ENCODE measurements at regions not wholly inside any gene's neighbourhood (a gene's known extent, or its start where the extent isn't known, plus 50 kb on each side); places are given as distances from the start of the nearest gene placed in this dataset.

DNA sequence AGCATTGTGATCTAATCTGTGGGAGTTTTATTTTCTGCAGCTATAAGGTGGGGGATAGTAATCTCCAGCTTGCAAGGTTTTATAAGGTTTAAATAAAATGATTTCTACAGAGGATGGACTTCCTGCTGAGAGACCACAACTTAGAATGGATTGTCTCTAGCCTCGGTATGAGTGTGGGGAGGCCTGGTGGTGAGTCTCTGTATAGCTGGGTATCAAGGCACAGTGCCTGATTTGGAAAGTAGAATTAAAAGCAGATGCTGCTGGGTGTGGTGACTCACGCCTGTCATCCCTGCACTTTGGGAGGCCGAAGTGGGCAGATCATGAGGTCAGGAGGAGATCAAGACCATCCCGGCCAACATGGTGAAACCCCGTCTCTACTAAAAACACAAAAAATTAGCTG is 162.0 kb upstream of the GATB start:
- Histone ChIP-seq H3K27me3 (ENCODE audit: insufficient read depth, low read length) (no peaks in the 10 kb centered on the region), H3K79me2 (ENCODE audit: control insufficient read depth, insufficient read depth, low read length, unreplicated experiment) (no peaks in the 10 kb centered on the region), H2AFZ (ENCODE audit: low read length, unreplicated experiment) (no peak overlapping the region), H3K4me1 (ENCODE audit: control insufficient read depth, insufficient read depth, low read length, unreplicated experiment) (peaks cover 6% of the 10 kb centered on the region), H3K27ac (ENCODE audit: low read depth, low read length) (no peak overlapping the region), H3K4me3 (ENCODE audit: low read depth, low read length) (no peak overlapping the region), H3K36me3 (ENCODE audit: insufficient read depth, low read length) (no peaks in the 10 kb centered on the region)

DNA sequence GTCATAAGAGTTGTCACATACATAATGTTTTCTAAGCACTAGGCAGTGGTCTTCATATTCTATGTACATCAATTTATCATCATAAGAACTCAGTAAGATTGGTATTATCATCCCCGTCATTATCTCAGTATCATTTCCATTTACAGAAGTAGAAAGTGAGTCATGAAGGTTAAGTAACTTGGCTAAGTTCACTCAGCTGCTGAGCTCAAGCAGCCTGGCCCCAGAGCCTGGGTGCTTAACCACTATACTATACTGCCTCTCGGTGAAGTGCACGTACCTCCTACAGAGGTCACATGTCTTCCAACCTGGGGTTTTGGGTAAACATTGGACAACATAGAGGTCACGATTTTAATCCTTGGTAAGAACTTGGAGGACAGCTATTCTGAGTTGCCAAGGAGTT is 161.5 kb upstream of the GATB start:
- no peak overlapping the region for H2AFZ ChIP-seq (ENCODE audit: low read length, unreplicated experiment)

DNA sequence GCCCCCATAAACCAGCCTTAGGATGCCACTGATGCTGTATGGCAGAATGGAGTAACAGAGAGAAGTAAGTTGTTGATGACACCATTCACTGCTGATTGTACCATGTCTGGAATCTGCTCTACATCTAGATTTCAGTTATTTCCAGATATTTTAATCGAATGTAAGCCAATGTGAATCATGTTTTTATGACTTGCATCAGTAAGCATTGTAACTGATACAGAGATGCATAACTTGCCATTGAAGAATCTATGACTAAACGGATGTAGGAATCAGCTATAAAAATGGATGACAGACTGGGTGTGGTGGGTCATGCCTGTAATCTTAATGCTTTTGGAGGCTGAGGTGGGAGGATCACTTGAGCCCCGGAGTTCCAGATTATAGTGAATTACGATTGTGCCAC is 161.0 kb upstream of the GATB start:
- Histone ChIP-seq H3K4me3 (ENCODE audit: low read depth, low read length) (no peak overlapping the region), H3K27me3 (ENCODE audit: insufficient read depth, low read length) (no peaks in the 10 kb centered on the region), H3K79me2 (ENCODE audit: control insufficient read depth, insufficient read depth, low read length, unreplicated experiment) (no peaks in the 10 kb centered on the region), H2AFZ (ENCODE audit: low read length, unreplicated experiment) (peak overlapping the region; percentile 30), H3K4me1 (ENCODE audit: control insufficient read depth, insufficient read depth, low read length, unreplicated experiment) (peaks cover 6% of the 10 kb centered on the region), H3K36me3 (ENCODE audit: insufficient read depth, low read length) (no peaks in the 10 kb centered on the region), H3K27ac (ENCODE audit: low read depth, low read length) (peak overlapping the region; percentile 57)

More for the DNA sequence above, 161.5 kb upstream of the GATB start:
- no peak overlapping the region for H3K4me3 ChIP-seq (ENCODE audit: low read depth, low read length)
- H3K36me3 ChIP-seq (ENCODE audit: insufficient read depth, low read length): no peaks in the 10 kb centered on the region
- H3K4me1 ChIP-seq (ENCODE audit: control insufficient read depth, insufficient read depth, low read length, unreplicated experiment): peaks cover 6% of the 10 kb centered on the region
- H3K27ac ChIP-seq (ENCODE audit: low read depth, low read length): peak overlapping the region; percentile 43; the same call in 1 of the 2 replicates
- no peaks in the 10 kb centered on the region for H3K27me3 ChIP-seq (ENCODE audit: insufficient read depth, low read length)
- H3K79me2 ChIP-seq (ENCODE audit: control insufficient read depth, insufficient read depth, low read length, unreplicated experiment): no peaks in the 10 kb centered on the region

DNA sequence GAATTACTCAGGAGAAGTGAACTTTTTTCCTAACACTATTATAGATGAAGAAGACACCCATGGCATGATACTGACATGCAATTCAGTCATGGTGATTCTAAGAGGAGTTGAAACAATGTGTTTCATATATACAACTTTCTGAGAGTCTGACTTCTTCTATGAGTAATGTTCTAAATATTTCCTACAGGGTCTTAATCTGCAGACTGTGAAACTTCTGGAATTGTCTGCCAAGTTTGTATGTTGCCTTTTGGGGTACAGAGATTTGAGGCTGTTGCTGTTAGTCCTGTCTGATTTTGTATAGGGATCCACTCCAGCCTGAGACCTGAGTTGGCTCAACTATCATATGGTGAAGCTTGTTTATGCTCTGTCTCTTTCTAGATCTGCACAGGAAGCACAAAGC is 160.6 kb upstream of the GATB start:
- peak overlapping the region; percentile 30 for H2AFZ ChIP-seq (ENCODE audit: low read length, unreplicated experiment)
- H3K79me2 ChIP-seq (ENCODE audit: control insufficient read depth, insufficient read depth, low read length, unreplicated experiment): no peaks in the 10 kb centered on the region
- no peaks in the 10 kb centered on the region for H3K27me3 ChIP-seq (ENCODE audit: insufficient read depth, low read length)
- H3K27ac ChIP-seq (ENCODE audit: low read depth, low read length): peak overlapping the region; percentile 57
- H3K4me1 ChIP-seq (ENCODE audit: control insufficient read depth, insufficient read depth, low read length, unreplicated experiment): peaks cover 6% of the 10 kb centered on the region
- no peak overlapping the region for H3K4me3 ChIP-seq (ENCODE audit: low read depth, low read length)
- H3K36me3 ChIP-seq (ENCODE audit: insufficient read depth, low read length): no peaks in the 10 kb centered on the region

DNA sequence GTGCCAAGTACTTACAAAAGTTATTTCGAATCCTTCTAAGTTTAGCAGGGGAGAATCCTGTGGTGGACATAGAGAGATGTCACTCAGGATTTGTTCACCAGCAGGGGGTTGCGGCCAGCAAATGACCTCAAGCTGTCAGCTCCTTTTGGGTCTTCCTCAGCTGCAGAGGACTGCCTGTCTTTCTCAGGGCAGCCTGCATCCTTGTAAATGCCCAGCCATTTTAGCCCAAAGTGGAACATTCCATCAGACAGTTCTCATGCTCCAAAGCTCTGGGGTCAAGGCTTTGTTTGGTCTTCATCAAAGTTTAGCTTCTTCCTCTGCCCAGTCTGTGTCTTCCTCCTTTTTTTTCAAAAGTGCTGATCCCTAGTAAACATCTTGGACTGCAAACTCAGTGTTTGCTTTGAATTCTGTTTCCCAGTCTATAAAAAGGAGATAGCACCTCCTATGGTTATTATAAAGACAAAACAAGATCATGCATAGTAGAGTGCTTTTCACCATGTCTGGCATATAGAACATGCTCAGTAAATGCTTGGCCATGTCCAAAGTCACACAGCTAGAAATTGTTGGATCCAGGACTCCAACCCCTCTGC is 156.4 kb upstream of the GATB start:
- Histone ChIP-seq H3K4me3 (ENCODE audit: low read depth, low read length) (no peak overlapping the region), H3K27ac (ENCODE audit: low read depth, low read length) (no peak overlapping the region), H3K27me3 (ENCODE audit: insufficient read depth, low read length) (0 out of 2 replicates have a peak, but pooled peaks cover 2% of the 10 kb centered on the region), H3K4me1 (ENCODE audit: control insufficient read depth, insufficient read depth, low read length, unreplicated experiment) (peaks cover 6% of the 10 kb centered on the region), H3K36me3 (ENCODE audit: insufficient read depth, low read length) (no peaks in the 10 kb centered on the region), H2AFZ (ENCODE audit: low read length, unreplicated experiment) (no peak overlapping the region), H3K79me2 (ENCODE audit: control insufficient read depth, insufficient read depth, low read length, unreplicated experiment) (no peaks in the 10 kb centered on the region)

DNA sequence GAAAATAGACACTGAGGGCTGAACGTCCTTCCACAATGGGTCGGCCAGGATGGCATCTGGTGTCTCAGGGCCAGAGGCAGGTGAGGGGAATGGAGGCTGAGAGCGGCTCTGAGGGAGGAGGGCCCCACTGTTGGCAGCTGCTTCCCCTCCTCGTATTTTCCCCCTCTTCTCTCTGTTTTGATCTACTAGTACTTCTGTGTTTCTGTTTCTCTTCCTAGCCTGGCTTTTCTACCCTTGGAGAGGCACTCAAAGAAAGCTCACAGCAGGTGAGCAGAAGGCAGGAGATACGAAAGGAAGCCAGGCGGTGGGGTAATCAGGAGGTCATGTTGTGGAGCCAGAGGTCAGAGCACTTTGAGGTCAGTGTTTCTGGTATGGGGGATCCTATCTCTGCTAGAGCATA is 151.8 kb upstream of the GATB start:
- Histone ChIP-seq H3K36me3 (ENCODE audit: insufficient read depth, low read length) (no peaks in the 10 kb centered on the region), H3K4me3 (ENCODE audit: low read depth, low read length) (no peak overlapping the region), H3K79me2 (ENCODE audit: control insufficient read depth, insufficient read depth, low read length, unreplicated experiment) (no peaks in the 10 kb centered on the region), H3K27me3 (ENCODE audit: insufficient read depth, low read length) (peaks cover 30% of the 10 kb centered on the region), H2AFZ (ENCODE audit: low read length, unreplicated experiment) (no peak overlapping the region), H3K4me1 (ENCODE audit: control insufficient read depth, insufficient read depth, low read length, unreplicated experiment) (no peaks in the 10 kb centered on the region), H3K27ac (ENCODE audit: low read depth, low read length) (no peak overlapping the region)

DNA sequence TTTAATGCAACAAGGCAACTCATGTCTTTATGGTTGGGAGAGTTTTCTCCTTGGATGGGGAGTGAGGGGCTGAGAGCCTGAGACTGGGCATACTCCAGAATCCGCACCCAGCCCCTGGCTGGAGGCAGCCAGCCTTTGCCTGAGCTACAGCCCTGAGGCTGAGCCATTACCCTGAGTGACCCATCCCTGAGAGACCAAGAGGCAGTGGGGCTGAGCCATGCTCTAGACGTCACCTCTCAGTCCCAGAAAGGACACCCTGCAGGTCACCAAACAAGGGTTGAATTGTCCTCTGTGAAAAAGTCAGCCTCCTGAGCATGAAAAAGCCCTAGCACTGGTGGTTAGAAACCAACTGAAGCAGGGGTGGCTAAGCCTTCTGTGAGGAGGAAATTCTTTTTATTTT is 151.2 kb upstream of the GATB start:
- Histone ChIP-seq H3K4me1 (ENCODE audit: control insufficient read depth, insufficient read depth, low read length, unreplicated experiment) (no peaks in the 10 kb centered on the region), H2AFZ (ENCODE audit: low read length, unreplicated experiment) (no peak overlapping the region), H3K4me3 (ENCODE audit: low read depth, low read length) (no peak overlapping the region), H3K36me3 (ENCODE audit: insufficient read depth, low read length) (no peaks in the 10 kb centered on the region), H3K27ac (ENCODE audit: low read depth, low read length) (no peak overlapping the region), H3K79me2 (ENCODE audit: control insufficient read depth, insufficient read depth, low read length, unreplicated experiment) (no peaks in the 10 kb centered on the region), H3K27me3 (ENCODE audit: insufficient read depth, low read length) (peaks cover 33% of the 10 kb centered on the region)

DNA sequence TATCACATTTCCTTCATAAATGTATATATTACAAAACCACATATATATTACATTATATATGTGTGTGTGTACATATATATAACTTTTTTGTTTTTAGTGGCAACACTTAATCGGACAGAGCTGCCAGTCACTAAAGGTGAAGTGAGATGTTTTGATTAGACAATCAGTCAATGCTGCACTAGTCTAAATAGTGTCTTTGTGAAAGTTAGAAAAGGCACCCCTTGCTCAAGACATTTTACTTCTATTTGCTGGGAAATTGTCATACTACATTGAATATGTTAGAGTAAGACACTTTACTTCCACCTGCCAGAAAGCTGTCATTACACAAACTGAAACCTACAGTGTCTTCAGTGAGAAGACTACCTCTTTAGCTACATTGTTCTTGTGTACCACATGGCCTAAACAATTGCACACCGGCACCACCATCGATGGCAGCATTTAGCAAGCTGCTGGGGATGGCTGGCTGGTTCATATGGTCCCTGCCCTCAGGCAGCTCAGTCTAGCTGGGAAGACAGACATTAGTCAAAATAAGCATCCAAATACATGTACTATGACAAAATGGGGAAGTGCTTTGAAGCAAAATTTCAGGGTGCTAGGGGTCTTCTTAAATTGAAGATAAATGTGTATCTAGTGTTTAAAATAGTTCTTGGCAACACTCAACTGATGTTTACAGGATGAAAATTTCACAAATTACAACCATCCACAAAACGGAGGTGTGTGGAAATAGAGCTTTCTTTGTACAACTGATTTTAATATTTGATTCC is 148.1 kb upstream of the GATB start:
- no peaks in the 10 kb centered on the region for H3K4me1 ChIP-seq (ENCODE audit: control insufficient read depth, insufficient read depth, low read length, unreplicated experiment)
- H3K27me3 ChIP-seq (ENCODE audit: insufficient read depth, low read length): peaks cover 40% of the 10 kb centered on the region
- H3K36me3 ChIP-seq (ENCODE audit: insufficient read depth, low read length): no peaks in the 10 kb centered on the region
- no peaks in the 10 kb centered on the region for H3K79me2 ChIP-seq (ENCODE audit: control insufficient read depth, insufficient read depth, low read length, unreplicated experiment)
- no peak overlapping the region for H3K4me3 ChIP-seq (ENCODE audit: low read depth, low read length)
- no peak overlapping the region for H3K27ac ChIP-seq (ENCODE audit: low read depth, low read length)
- no peak overlapping the region for H2AFZ ChIP-seq (ENCODE audit: low read length, unreplicated experiment)

DNA sequence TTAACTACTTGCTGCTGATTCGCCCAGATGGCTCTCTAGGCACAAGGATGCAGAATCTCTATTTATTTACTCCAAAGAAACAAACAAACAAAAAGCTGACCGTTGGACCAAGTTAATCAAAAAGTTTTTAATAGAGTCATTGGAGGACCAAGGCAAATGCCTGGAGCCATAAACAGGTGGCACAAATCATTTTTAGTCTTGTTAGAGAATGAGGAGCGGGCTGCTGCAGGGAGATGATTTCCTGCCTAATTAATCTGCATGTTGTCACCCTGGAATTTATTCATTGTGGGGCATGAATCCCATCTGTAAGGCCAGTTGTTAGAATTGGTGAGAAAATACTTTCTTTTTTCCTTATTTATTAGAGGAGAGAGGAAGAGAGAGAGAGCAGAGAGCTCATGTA is 147.4 kb upstream of the GATB start:
- H3K79me2 ChIP-seq (ENCODE audit: control insufficient read depth, insufficient read depth, low read length, unreplicated experiment): no peaks in the 10 kb centered on the region
- no peaks in the 10 kb centered on the region for H3K36me3 ChIP-seq (ENCODE audit: insufficient read depth, low read length)
- no peak overlapping the region for H3K4me3 ChIP-seq (ENCODE audit: low read depth, low read length)
- no peak overlapping the region for H3K27ac ChIP-seq (ENCODE audit: low read depth, low read length)
- H3K4me1 ChIP-seq (ENCODE audit: control insufficient read depth, insufficient read depth, low read length, unreplicated experiment): no peaks in the 10 kb centered on the region
- peaks cover 40% of the 10 kb centered on the region for H3K27me3 ChIP-seq (ENCODE audit: insufficient read depth, low read length)
- no peak overlapping the region for H2AFZ ChIP-seq (ENCODE audit: low read length, unreplicated experiment)

DNA sequence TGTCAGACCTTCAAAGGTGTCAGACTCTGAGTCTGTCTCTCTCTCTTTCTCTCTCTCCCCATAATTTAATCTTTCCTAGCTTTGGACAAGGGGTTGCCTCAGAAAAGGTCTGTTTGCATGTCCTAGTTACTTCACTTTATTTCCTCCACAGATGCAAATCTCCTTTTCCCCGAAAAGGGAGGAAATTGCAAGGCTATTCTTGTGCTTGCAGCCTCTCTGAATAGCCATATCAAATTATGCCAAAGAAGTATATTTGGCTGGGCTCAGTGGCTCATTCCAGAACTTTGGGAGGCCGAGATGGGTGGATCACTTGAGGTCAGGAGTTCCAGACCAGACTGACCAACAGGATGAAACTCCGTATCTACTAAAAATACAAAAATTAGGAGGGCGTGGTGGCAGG is 145.6 kb upstream of the GATB start:
- H3K27me3 ChIP-seq (ENCODE audit: insufficient read depth, low read length): peaks cover 34% of the 10 kb centered on the region

DNA sequence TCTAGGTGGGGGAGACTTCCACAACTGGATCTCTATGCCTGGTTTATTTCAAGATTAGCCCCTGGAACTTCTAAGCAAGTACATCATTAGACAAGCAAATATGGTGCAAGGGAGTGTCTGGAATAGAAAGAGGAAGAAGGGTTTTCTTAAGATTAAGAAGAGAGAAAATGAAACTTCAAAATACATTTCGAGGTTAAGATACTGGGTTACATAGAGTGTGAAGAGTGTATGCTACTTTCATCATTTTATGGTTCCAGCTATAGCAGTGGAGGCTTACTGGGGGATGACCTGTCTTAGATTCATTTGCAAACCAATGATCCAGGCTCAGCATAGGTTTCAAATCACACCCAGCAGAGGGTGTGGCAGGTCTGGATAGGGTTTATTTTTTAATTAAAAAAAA is 144.4 kb upstream of the GATB start:
- H3K27me3 ChIP-seq (ENCODE audit: insufficient read depth, low read length): peaks cover 28% of the 10 kb centered on the region
- no peaks in the 10 kb centered on the region for H3K4me1 ChIP-seq (ENCODE audit: control insufficient read depth, insufficient read depth, low read length, unreplicated experiment)
- H3K79me2 ChIP-seq (ENCODE audit: control insufficient read depth, insufficient read depth, low read length, unreplicated experiment): no peaks in the 10 kb centered on the region
- no peaks in the 10 kb centered on the region for H3K36me3 ChIP-seq (ENCODE audit: insufficient read depth, low read length)
- H3K27ac ChIP-seq (ENCODE audit: low read depth, low read length): no peak overlapping the region
- H2AFZ ChIP-seq (ENCODE audit: low read length, unreplicated experiment): no peak overlapping the region
- no peak overlapping the region for H3K4me3 ChIP-seq (ENCODE audit: low read depth, low read length)

More for the DNA sequence above, 145.6 kb upstream of the GATB start:
- H3K36me3 ChIP-seq (ENCODE audit: insufficient read depth, low read length): no peaks in the 10 kb centered on the region
- no peak overlapping the region for H3K4me3 ChIP-seq (ENCODE audit: low read depth, low read length)
- no peak overlapping the region for H3K27ac ChIP-seq (ENCODE audit: low read depth, low read length)
- H2AFZ ChIP-seq (ENCODE audit: low read length, unreplicated experiment): no peak overlapping the region
- no peaks in the 10 kb centered on the region for H3K79me2 ChIP-seq (ENCODE audit: control insufficient read depth, insufficient read depth, low read length, unreplicated experiment)
- no peaks in the 10 kb centered on the region for H3K4me1 ChIP-seq (ENCODE audit: control insufficient read depth, insufficient read depth, low read length, unreplicated experiment)
